ENCODE measurements at regions not wholly inside any gene's neighbourhood (a gene's known extent, or its start where the extent isn't known, plus 50 kb on each side); places are given as distances from the start of the nearest gene placed in this dataset.
"Not testable (repeated sequence)": the region's sequence is repeated elsewhere in the genome, so short reads cannot be mapped to it uniquely, and the experiment has no call there.

- in situ Hi-C loops (cut with HindIII; ENCODE audit: low pct_unique_long_range_greater_than_20kb, low sequenced_read_pairs) = no loop called here
- DNase-seq (ENCODE audit: low read depth) = no peak
Measured at GRCh38 chr1:215397106-215397505, 170.0 kb upstream of the KCTD3 start.

GRCh38 chr1:215397843-215398242, 169.3 kb upstream of the KCTD3 start:
- no peak for DNase-seq (ENCODE audit: low read depth)
- in situ Hi-C loops (cut with HindIII; ENCODE audit: low pct_unique_long_range_greater_than_20kb, low sequenced_read_pairs) = no loop called here

GRCh38 chr1:215399787-215400186, 167.3 kb upstream of the KCTD3 start:
- in situ Hi-C loops (cut with HindIII; ENCODE audit: low pct_unique_long_range_greater_than_20kb, low sequenced_read_pairs) = no loop called here
- DNase-seq (ENCODE audit: low read depth) = no peak

GRCh38 chr1:215400741-215401140, 166.4 kb upstream of the KCTD3 start:
- no peak for DNase-seq (ENCODE audit: low read depth)
- in situ Hi-C loops (cut with HindIII; ENCODE audit: low pct_unique_long_range_greater_than_20kb, low sequenced_read_pairs) = no loop called here

GRCh38 chr1:215402147-215402546, 165.0 kb upstream of the KCTD3 start:
- DNase-seq (ENCODE audit: low read depth) = no peak
- in situ Hi-C loops (cut with HindIII; ENCODE audit: low pct_unique_long_range_greater_than_20kb, low sequenced_read_pairs) = no loop called here

- no peak for DNase-seq (ENCODE audit: low read depth)
- in situ Hi-C loops (cut with HindIII; ENCODE audit: low pct_unique_long_range_greater_than_20kb, low sequenced_read_pairs) = no loop called here
Measured at GRCh38 chr1:215405211-215405610, 161.9 kb upstream of the KCTD3 start.

GRCh38 chr1:215406927-215407326, 160.2 kb upstream of the KCTD3 start:
- in situ Hi-C loops (cut with HindIII; ENCODE audit: low pct_unique_long_range_greater_than_20kb, low sequenced_read_pairs) = no loop called here
- no peak for DNase-seq (ENCODE audit: low read depth)

- in situ Hi-C loops (cut with HindIII; ENCODE audit: low pct_unique_long_range_greater_than_20kb, low sequenced_read_pairs) = no loop called here
- no peak for DNase-seq (ENCODE audit: low read depth)
Measured at GRCh38 chr1:215407575-215407974, 159.5 kb upstream of the KCTD3 start.

- DNase-seq (ENCODE audit: low read depth); in situ Hi-C loops (cut with HindIII; ENCODE audit: low pct_unique_long_range_greater_than_20kb, low sequenced_read_pairs): not testable (repeated sequence)
Measured at GRCh38 chr1:215409546-215409945, 157.6 kb upstream of the KCTD3 start.

GRCh38 chr1:215415521-215415920, 151.6 kb upstream of the KCTD3 start:
- in situ Hi-C loops (cut with HindIII; ENCODE audit: low pct_unique_long_range_greater_than_20kb, low sequenced_read_pairs); DNase-seq (ENCODE audit: low read depth): not testable (repeated sequence)

- in situ Hi-C loops (cut with HindIII; ENCODE audit: low pct_unique_long_range_greater_than_20kb, low sequenced_read_pairs) = no loop called here
- no peak for DNase-seq (ENCODE audit: low read depth)
Measured at GRCh38 chr1:215416497-215416896, 150.6 kb upstream of the KCTD3 start.

GRCh38 chr1:215417122-215417521, 150.0 kb upstream of the KCTD3 start:
- DNase-seq (ENCODE audit: low read depth) = no peak
- in situ Hi-C loops (cut with HindIII; ENCODE audit: low pct_unique_long_range_greater_than_20kb, low sequenced_read_pairs) = no loop called here

- in situ Hi-C loops (cut with HindIII; ENCODE audit: low pct_unique_long_range_greater_than_20kb, low sequenced_read_pairs) = no loop called here
- DNase-seq (ENCODE audit: low read depth) = no peak
Measured at GRCh38 chr1:215418876-215419447, 148.1 kb upstream of the KCTD3 start.

GRCh38 chr1:215421744-215422143, 145.4 kb upstream of the KCTD3 start:
- no peak for DNase-seq (ENCODE audit: low read depth)
- in situ Hi-C loops (cut with HindIII; ENCODE audit: low pct_unique_long_range_greater_than_20kb, low sequenced_read_pairs) = no loop called here

- no peak for DNase-seq (ENCODE audit: low read depth)
- in situ Hi-C loops (cut with HindIII; ENCODE audit: low pct_unique_long_range_greater_than_20kb, low sequenced_read_pairs) = no loop called here
Measured at GRCh38 chr1:215423288-215423687, 143.8 kb upstream of the KCTD3 start.

- in situ Hi-C loops (cut with HindIII; ENCODE audit: low pct_unique_long_range_greater_than_20kb, low sequenced_read_pairs) = no loop called here
- no peak for DNase-seq (ENCODE audit: low read depth)
Measured at GRCh38 chr1:215425138-215425537, 142.0 kb upstream of the KCTD3 start.

GRCh38 chr1:215426101-215426500, 141.0 kb upstream of the KCTD3 start:
- DNase-seq (ENCODE audit: low read depth) = no peak
- in situ Hi-C loops (cut with HindIII; ENCODE audit: low pct_unique_long_range_greater_than_20kb, low sequenced_read_pairs) = no loop called here

- DNase-seq (ENCODE audit: low read depth); in situ Hi-C loops (cut with HindIII; ENCODE audit: low pct_unique_long_range_greater_than_20kb, low sequenced_read_pairs): not testable (repeated sequence)
Measured at GRCh38 chr1:215432483-215433227, 134.4 kb upstream of the KCTD3 start.

- in situ Hi-C loops (cut with HindIII; ENCODE audit: low pct_unique_long_range_greater_than_20kb, low sequenced_read_pairs) = no loop called here
- no peak for DNase-seq (ENCODE audit: low read depth)
Measured at GRCh38 chr1:215433237-215433636, 133.9 kb upstream of the KCTD3 start.

GRCh38 chr1:215439549-215439948, 127.6 kb upstream of the KCTD3 start:
- DNase-seq (ENCODE audit: low read depth) = no peak
- in situ Hi-C loops (cut with HindIII; ENCODE audit: low pct_unique_long_range_greater_than_20kb, low sequenced_read_pairs) = no loop called here

Data from Caki2 (cell line).